ENCODE measurements at regions not wholly inside any gene's neighbourhood (a gene's known extent, or its start where the extent isn't known, plus 50 kb on each side); places are given as distances from the start of the nearest gene placed in this dataset.

DNA sequence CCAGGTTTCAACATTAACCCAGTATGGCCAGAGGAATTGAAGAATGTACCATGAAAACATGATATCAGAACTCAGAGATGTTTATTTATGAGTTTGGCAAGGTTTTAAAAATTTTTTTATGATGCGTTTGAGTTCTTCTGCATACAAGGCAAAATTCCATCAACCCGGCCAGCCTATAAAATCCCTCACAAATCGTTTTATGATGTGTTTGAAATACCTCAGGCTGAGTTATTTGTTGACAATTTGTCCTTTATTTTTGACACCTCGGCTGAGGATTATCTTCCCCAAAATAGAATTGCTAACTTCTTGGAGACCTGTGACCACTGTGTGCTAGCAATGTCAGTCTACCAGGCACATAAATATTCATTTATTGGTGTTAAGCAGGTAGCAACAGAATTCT is 91.9 kb upstream of the SLC24A3 start:
- TF ChIP-seq, protein P1, sequence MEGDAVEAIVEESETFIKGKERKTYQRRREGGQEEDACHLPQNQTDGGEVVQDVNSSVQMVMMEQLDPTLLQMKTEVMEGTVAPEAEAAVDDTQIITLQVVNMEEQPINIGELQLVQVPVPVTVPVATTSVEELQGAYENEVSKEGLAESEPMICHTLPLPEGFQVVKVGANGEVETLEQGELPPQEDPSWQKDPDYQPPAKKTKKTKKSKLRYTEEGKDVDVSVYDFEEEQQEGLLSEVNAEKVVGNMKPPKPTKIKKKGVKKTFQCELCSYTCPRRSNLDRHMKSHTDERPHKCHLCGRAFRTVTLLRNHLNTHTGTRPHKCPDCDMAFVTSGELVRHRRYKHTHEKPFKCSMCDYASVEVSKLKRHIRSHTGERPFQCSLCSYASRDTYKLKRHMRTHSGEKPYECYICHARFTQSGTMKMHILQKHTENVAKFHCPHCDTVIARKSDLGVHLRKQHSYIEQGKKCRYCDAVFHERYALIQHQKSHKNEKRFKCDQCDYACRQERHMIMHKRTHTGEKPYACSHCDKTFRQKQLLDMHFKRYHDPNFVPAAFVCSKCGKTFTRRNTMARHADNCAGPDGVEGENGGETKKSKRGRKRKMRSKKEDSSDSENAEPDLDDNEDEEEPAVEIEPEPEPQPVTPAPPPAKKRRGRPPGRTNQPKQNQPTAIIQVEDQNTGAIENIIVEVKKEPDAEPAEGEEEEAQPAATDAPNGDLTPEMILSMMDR (IDR thresholded peaks at IDR 0.05), result no peak
- no peak for TF ChIP-seq POLR2AphosphoS5 (IDR thresholded peaks at IDR 0.05)

Measured in breast epithelium (tissue), 3 donors.